PC-9 (cell line): ENCODE measurements at regions not wholly inside any gene's neighbourhood (a gene's known extent, or its start where the extent isn't known, plus 50 kb on each side); places are given as distances from the start of the nearest gene placed in this dataset.

Experiments used
- CTCF ChIP-seq: fragments of 200-600 bp; sonication (generic); conservative IDR thresholded peaks from 2 replicates; pipeline ENCODE4 v1.6.1; 2017; ENCODE audit warnings: mixed run types, antibody characterized with exemption, mild to moderate bottlenecking, moderate library complexity
- EZH2 ChIP-seq: fragments of 200-600 bp; sonication (generic); IDR thresholded peaks from 2 replicates; pipeline ENCODE4 v1.8.0; 2017; ENCODE audit warnings: antibody characterized with exemption, low read depth

GRCh38 chr18:55119016-55119415 lies 159.8 kb upstream of the CCDC68 start:
- TF ChIP-seq CTCF, result no peak
- TF ChIP-seq EZH2, result no peak
